ENCODE measurements at regions not wholly inside any gene's neighbourhood (a gene's known extent, or its start where the extent isn't known, plus 50 kb on each side); places are given as distances from the start of the nearest gene placed in this dataset.

- H2BK20ac ChIP-seq (ENCODE audit: low read length), result no peak overlapping the region
- no peaks in the 10 kb centered on the region for H3K9me3 ChIP-seq (ENCODE audit: insufficient read depth in 2 of 2, low read depth in 1 of 2, low read length in 1 of 2)
- no peak for FAIRE-seq
- no peaks in the 10 kb centered on the region for H3K79me2 ChIP-seq (ENCODE audit: control insufficient read depth in 1 of 2, insufficient read depth in 2 of 2, low read length in 2 of 2)
- no peak overlapping the region for H3K27ac ChIP-seq (ENCODE audit: low read depth, low read length)
- no peak overlapping the region for H2BK5ac ChIP-seq (ENCODE audit: low read depth, low read length)
- H2BK120ac ChIP-seq (replicated peaks; ENCODE audit: low read depth, low read length), result no peak overlapping the region
- no peak overlapping the region for H3K4me3 ChIP-seq (ENCODE audit: extremely low read depth in 1 of 4, insufficient read depth in 2 of 4, low read depth in 3 of 4, low read length in 4 of 4)
- no peaks in the 10 kb centered on the region for H3K27me3 ChIP-seq (replicated peaks in 1 of 4; ENCODE audit: control insufficient read depth in 3 of 4, extremely low read depth in 1 of 4, insufficient read depth in 3 of 4, low read length in 3 of 4)
- H3K4me1 ChIP-seq (replicated peaks in 1 of 4; ENCODE audit: control insufficient read depth in 3 of 4, insufficient read depth in 4 of 4, low read length in 3 of 4), result peaks cover 0 to under 1% (median 0%) of the 10 kb centered on the region in 4 experiments; a peak in 1 of 7 replicates
- H3K56ac ChIP-seq (replicated peaks; ENCODE audit: insufficient read length, low read depth, low read length), result no peak overlapping the region
- no peak overlapping the region for H3K18ac ChIP-seq (ENCODE audit: extremely low read depth, low read length)
- H3K4ac ChIP-seq (replicated peaks; ENCODE audit: insufficient read length, low read depth, low read length), result no peak overlapping the region
- no peak overlapping the region for H2BK12ac ChIP-seq (ENCODE audit: low read depth, low read length)
- no peaks in the 10 kb centered on the region; a peak in 1 of 8 replicates for H3K36me3 ChIP-seq (ENCODE audit: control insufficient read depth in 2 of 4, insufficient read depth in 4 of 4, low read length in 3 of 4)
- no peak overlapping the region for H3K23ac ChIP-seq (ENCODE audit: insufficient read length)
- no peak overlapping the region for H2BK15ac ChIP-seq (ENCODE audit: low read length)
- ChIA-PET CTCF (ENCODE audit: partially characterized antibody) (interaction anchor here (0.6 to 1.6 kb wide), 2 partner anchors 37 to 152 kb away, joined by 3 to 4 read pairs; no protein-coding TSS in a partner anchor), POLR2A (ENCODE audit: partially characterized antibody) (no interaction called here)
- no peak overlapping the region for H3K14ac ChIP-seq (ENCODE audit: insufficient read length)
- DNase-seq (ENCODE audit: low read depth in 1 of 2, low spot score in 2 of 2), result no peak
- H4K5ac ChIP-seq (ENCODE audit: insufficient read length, low read depth, low read length), result no peak overlapping the region
- no peak overlapping the region for H4K8ac ChIP-seq (ENCODE audit: extremely low read depth, insufficient read depth, low read length)
- no peak overlapping the region for H2AFZ ChIP-seq (ENCODE audit: low read length)
- H3K79me1 ChIP-seq (ENCODE audit: low read depth, low read length), result no peaks in the 10 kb centered on the region
- H2AK5ac ChIP-seq (ENCODE audit: low read depth, low read length), result no peak overlapping the region
- H4K20me1 ChIP-seq (replicated peaks in 1 of 2; ENCODE audit: control insufficient read depth in 1 of 2, insufficient read depth in 2 of 2, low read length in 2 of 2), result no peaks in the 10 kb centered on the region
- H3K9ac ChIP-seq (replicated peaks in 1 of 4; ENCODE audit: extremely low read depth in 1 of 4, low read depth in 3 of 4, low read length in 3 of 4), result no peak overlapping the region
- H3K4me2 ChIP-seq (ENCODE audit: insufficient read depth in 1 of 2, low read depth in 2 of 2, low read length in 2 of 2), result no peak overlapping the region
- H3K23me2 ChIP-seq (ENCODE audit: low read depth, low read length), result no peaks in the 10 kb centered on the region
- H4K91ac ChIP-seq (replicated peaks; ENCODE audit: insufficient read length, low read length), result no peak overlapping the region
- WGBS, 2 experiments (ENCODE audit: extremely low coverage in 1 of 2, insufficient coverage in 1 of 2, insufficient read length in 1 of 2, insufficient replicate concordance in 2 of 2, low coverage in 1 of 2, low lambda C conversion rate in 2 of 2, missing lambda C conversion rate in 1 of 2), result 91% methylated on average over 1 of the region's 1 CpG; no CpG with 5 or more reads in 1 of the 2 experiments
- no peak for TF ChIP-seq RFX5 (IDR thresholded peaks at IDR 0.05; ENCODE audit: borderline replicate concordance, low read depth, low read length)
- TF ChIP-seq SRF (IDR thresholded peaks at IDR 0.05; ENCODE audit: low read depth, low read length), result no peak
- no peak for TF ChIP-seq POLR2A (IDR thresholded peaks at IDR 0.05; ENCODE audit: control extremely low read depth in 1 of 2, low read depth in 2 of 2, low read length in 2 of 2)
- no peak for TF ChIP-seq CTBP2 (IDR thresholded peaks at IDR 0.05; ENCODE audit: borderline replicate concordance, insufficient read depth, insufficient read length, low read length)
- no peak for TF ChIP-seq NRF1 (IDR thresholded peaks at IDR 0.05; ENCODE audit: low read depth, low read length)
- TF ChIP-seq BCL11A (IDR thresholded peaks at IDR 0.05; ENCODE audit: low read depth in 2 of 2, low read length in 2 of 2), result no peak
- TF ChIP-seq POLR2AphosphoS5 (IDR thresholded peaks at IDR 0.05; ENCODE audit: low read depth, low read length), result no peak
- no peak for TF ChIP-seq NANOG (IDR thresholded peaks at IDR 0.05; ENCODE audit: insufficient read depth, low read depth, low read length, poor library complexity, severe bottlenecking)
- TF ChIP-seq SAP30 (IDR thresholded peaks at IDR 0.05; ENCODE audit: insufficient read depth, insufficient replicate concordance, low read length), result no peak
Measured at GRCh38 chr3:25883492-25883891, 93.6 kb downstream of the OXSM start.
